OCI-LY1 (cell line): ENCODE measurements at regions not wholly inside any gene's neighbourhood (a gene's known extent, or its start where the extent isn't known, plus 50 kb on each side); places are given as distances from the start of the nearest gene placed in this dataset.

Experiments
- H2AFZ ChIP-seq: fragments of 200-600 bp; sonication (generic), shearing (Covaris generic); 2 replicates; pipeline ENCODE4 v1.6.0; 2014; ENCODE audit warnings: antibody characterized with exemption, mild to moderate bottlenecking, low read length
- H3F3A ChIP-seq: fragments of 200-600 bp; sonication (generic), shearing (Covaris generic); 2 replicates; pipeline ENCODE4 v1.6.0; 2014; ENCODE audit warnings: mild to moderate bottlenecking, antibody characterized with exemption, low read length, moderate library complexity; ENCODE audit not compliant: insufficient read depth
- H3K27ac ChIP-seq: fragments of 200-600 bp; sonication (generic); 2 replicates; pipeline ENCODE4 v1.5.1; 2014; ENCODE audit warnings: low read length, mixed run types, mild to moderate bottlenecking, low read depth; ENCODE audit not compliant: poor library complexity, severe bottlenecking
- H3K27me3 ChIP-seq: fragments of 200-600 bp; sonication (generic); 2 replicates; pipeline ENCODE4 v1.6.0; 2014; ENCODE audit warnings: antibody characterized with exemption, mild to moderate bottlenecking, low read length, moderate library complexity; ENCODE audit not compliant: insufficient read depth
- H3K36me3 ChIP-seq: fragments of 200-600 bp; sonication (generic); 2 replicates; pipeline ENCODE4 v1.6.1; 2014; ENCODE audit warnings: mild to moderate bottlenecking, antibody characterized with exemption, low read length, moderate library complexity, mixed read lengths; ENCODE audit not compliant: insufficient read depth
- H3K4me1 ChIP-seq: fragments of 200-600 bp; sonication (generic); 2 replicates; pipeline ENCODE4 v1.5.1; 2014; ENCODE audit warnings: mild to moderate bottlenecking, low read length, moderate library complexity; ENCODE audit not compliant: insufficient read depth, severe bottlenecking
- H3K4me2 ChIP-seq: fragments of 200-600 bp; sonication (generic), shearing (Covaris generic); 2 replicates; pipeline ENCODE4 v1.6.1; 2014; ENCODE audit warnings: low read length
- H3K4me3 ChIP-seq: fragments of 200-600 bp; sonication (generic); 2 replicates; pipeline ENCODE4 v1.5.1; 2014; ENCODE audit warnings: low read length, low read depth, mild to moderate bottlenecking, mixed read lengths; ENCODE audit not compliant: poor library complexity, severe bottlenecking
- H3K79me2 ChIP-seq: fragments of 200-600 bp; shearing (Covaris generic); 2 replicates; pipeline ENCODE4 v1.6.1; 2016; ENCODE audit warnings: mixed run types, low read length, mixed read lengths; ENCODE audit not compliant: insufficient read depth
- H3K9ac ChIP-seq: fragments of 200-600 bp; sonication (generic), shearing (Covaris generic); 2 replicates; pipeline ENCODE4 v1.6.1; 2014; ENCODE audit warnings: mild to moderate bottlenecking, low read length, mixed read lengths
- H3K9me2 ChIP-seq: fragments of 200-600 bp; sonication (generic), shearing (Covaris generic); 2 replicates; pipeline ENCODE4 v1.6.1; 2014; ENCODE audit warnings: low read depth, mild to moderate bottlenecking, low read length, mixed read lengths
- H3K9me3 ChIP-seq: fragments of 200-600 bp; shearing (Covaris generic); 2 replicates; pipeline ENCODE4 v1.6.1; 2014; ENCODE audit warnings: low read length, mixed read lengths
- H4K20me1 ChIP-seq: fragments of 200-600 bp; sonication (generic), shearing (Covaris generic); 2 replicates; pipeline ENCODE4 v1.6.0; 2016; ENCODE audit warnings: mild to moderate bottlenecking, low read length; ENCODE audit not compliant: insufficient read depth
- EZH2 ChIP-seq: fragments of 200-600 bp; sonication (generic), shearing (Covaris generic); IDR thresholded peaks from 2 replicates; pipeline ENCODE4 v1.8.0; 2017; ENCODE audit warnings: borderline replicate concordance, mixed run types, mild to moderate bottlenecking, antibody characterized with exemption, low read length, moderate library complexity, mixed read lengths
- TF ChIP-seq, protein P1 (sequence below): fragments of 200-600 bp; sonication (generic), shearing (Covaris generic); IDR thresholded peaks from 2 replicates; pipeline ENCODE4 v1.5.1; 2017; ENCODE audit warnings: mild to moderate bottlenecking, antibody characterized with exemption, low read length, moderate library complexity, mixed read lengths

DNA sequence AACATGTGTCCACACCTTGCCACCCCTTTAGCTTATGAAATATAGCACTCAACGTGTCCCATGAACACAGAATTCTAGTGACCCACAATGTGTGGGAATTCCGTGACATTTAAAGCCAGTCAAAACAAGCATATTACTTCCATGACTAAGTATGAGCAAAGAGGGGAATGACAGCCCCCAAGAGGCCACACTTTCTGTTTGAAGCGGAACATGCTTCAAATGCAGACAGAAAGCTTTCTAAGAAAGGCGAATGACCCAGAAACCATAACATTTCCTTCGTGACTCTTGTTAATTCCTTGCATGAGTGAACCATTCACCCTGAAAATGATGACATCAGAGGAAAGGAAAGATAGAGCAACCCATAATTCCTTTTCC, 122.0 kb upstream of the FNDC3A start:
- Histone ChIP-seq H4K20me1 (no peaks in the 10 kb centered on the region), H2AFZ (no peak overlapping the region), H3K27ac (no peak overlapping the region), H3K79me2 (no peaks in the 10 kb centered on the region), H3K4me1 (no peaks in the 10 kb centered on the region), H3F3A (no peaks in the 10 kb centered on the region), H3K9ac (no peak overlapping the region), H3K9me3 (no peaks in the 10 kb centered on the region), H3K4me3 (no peak overlapping the region), H3K27me3 (no peaks in the 10 kb centered on the region), H3K9me2 (no peaks in the 10 kb centered on the region), H3K4me2 (no peak overlapping the region), H3K36me3 (no peaks in the 10 kb centered on the region)
- TF ChIP-seq EZH2 = no peak
- TF ChIP-seq, protein P1, sequence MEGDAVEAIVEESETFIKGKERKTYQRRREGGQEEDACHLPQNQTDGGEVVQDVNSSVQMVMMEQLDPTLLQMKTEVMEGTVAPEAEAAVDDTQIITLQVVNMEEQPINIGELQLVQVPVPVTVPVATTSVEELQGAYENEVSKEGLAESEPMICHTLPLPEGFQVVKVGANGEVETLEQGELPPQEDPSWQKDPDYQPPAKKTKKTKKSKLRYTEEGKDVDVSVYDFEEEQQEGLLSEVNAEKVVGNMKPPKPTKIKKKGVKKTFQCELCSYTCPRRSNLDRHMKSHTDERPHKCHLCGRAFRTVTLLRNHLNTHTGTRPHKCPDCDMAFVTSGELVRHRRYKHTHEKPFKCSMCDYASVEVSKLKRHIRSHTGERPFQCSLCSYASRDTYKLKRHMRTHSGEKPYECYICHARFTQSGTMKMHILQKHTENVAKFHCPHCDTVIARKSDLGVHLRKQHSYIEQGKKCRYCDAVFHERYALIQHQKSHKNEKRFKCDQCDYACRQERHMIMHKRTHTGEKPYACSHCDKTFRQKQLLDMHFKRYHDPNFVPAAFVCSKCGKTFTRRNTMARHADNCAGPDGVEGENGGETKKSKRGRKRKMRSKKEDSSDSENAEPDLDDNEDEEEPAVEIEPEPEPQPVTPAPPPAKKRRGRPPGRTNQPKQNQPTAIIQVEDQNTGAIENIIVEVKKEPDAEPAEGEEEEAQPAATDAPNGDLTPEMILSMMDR = no peak

DNA sequence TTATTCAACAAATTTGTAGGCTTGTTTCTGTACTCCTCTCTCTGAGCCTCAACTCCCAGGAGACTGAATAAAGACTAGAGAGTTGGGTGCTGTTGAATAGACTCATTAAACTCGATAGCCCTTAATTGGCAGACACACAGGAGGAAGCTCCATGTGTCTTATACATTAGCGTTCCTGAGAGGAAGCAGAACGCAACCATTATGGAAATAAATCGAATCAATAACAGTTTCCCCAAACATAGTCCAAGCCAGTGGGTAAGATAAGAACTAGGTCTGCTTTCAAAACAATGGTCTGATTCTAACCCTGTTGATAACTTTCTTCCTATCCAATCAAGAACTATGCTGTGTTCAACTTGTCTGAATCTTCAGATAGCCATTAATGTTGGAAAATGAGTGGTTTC, 118.1 kb upstream of the FNDC3A start:
- no peak overlapping the region for H3K4me3 ChIP-seq
- no peaks in the 10 kb centered on the region for H4K20me1 ChIP-seq
- no peaks in the 10 kb centered on the region for H3K9me2 ChIP-seq
- no peak overlapping the region for H3K9ac ChIP-seq
- H3K4me2 ChIP-seq = no peak overlapping the region
- no peak overlapping the region for H2AFZ ChIP-seq
- no peaks in the 10 kb centered on the region for H3K27me3 ChIP-seq
- no peak for TF ChIP-seq EZH2
- TF ChIP-seq, protein P1 = no peak
- no peaks in the 10 kb centered on the region for H3K36me3 ChIP-seq
- H3K9me3 ChIP-seq = no peaks in the 10 kb centered on the region
- no peak overlapping the region for H3K27ac ChIP-seq
- H3F3A ChIP-seq = no peaks in the 10 kb centered on the region
- H3K79me2 ChIP-seq = no peaks in the 10 kb centered on the region
- H3K4me1 ChIP-seq = no peaks in the 10 kb centered on the region

DNA sequence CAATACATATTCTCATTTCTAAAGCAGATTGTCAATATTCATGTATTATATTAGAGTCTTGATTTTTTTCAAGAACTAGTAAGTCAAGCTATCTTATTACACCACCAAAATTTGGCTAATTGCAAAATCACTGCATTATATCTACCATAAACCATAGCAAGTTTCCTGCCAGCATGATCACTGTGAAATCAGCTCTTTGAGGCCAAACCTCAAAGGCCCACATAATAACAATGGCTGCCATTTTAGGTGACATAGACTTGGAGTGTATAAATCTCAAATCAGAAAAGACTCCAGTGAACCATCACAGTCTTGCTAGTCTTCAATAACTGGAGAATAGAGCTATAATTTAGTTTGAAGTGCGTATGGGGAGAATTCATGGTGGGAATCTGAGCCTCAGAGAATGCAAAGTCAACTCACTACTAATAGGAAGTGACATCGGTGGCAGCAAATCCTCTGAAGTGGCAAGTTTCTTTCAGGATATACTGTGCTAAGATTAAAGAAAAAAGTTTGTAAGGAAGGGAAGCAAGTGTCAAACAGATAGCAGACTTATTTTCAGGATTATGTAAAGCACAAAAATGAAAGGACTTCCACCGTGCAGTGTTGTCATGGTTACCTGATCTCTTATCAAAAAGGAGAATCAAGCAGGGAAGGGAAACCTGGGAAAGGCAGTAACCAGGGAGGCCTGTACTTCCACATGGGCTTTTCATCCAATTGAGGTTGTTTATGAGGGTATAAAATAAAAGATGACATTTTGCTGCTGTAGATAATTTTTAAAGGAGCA, 117.4 kb upstream of the FNDC3A start:
- TF ChIP-seq, protein P1 = no peak
- no peak for TF ChIP-seq EZH2

More for the DNA sequence above, 117.4 kb upstream of the FNDC3A start:
- Histone ChIP-seq H3K4me3 (no peak overlapping the region), H3F3A (no peaks in the 10 kb centered on the region), H3K9ac (no peak overlapping the region), H3K9me2 (no peaks in the 10 kb centered on the region), H3K4me1 (no peaks in the 10 kb centered on the region), H3K36me3 (no peaks in the 10 kb centered on the region), H3K27me3 (no peaks in the 10 kb centered on the region), H4K20me1 (no peaks in the 10 kb centered on the region), H2AFZ (no peak overlapping the region), H3K27ac (no peak overlapping the region), H3K4me2 (no peak overlapping the region), H3K79me2 (no peaks in the 10 kb centered on the region), H3K9me3 (no peaks in the 10 kb centered on the region)
